SK-N-SH (cell line): ENCODE measurements at regions not wholly inside any gene's neighbourhood (a gene's known extent, or its start where the extent isn't known, plus 50 kb on each side); places are given as distances from the start of the nearest gene placed in this dataset.

ENCODE experiments used
- CTCF ChIA-PET: fragments of 300-600, 350-600 bp; formaldehyde crosslinking; extraction: SDS; loops from one replicate; lab custom pipeline; 2021; lab: Yijun Ruan, JAX
- POLR2A ChIA-PET: fragments of 350-600 bp; sonication (Branson Sonifier 250); formaldehyde crosslinking; extraction: SDS; loops from one replicate; lab custom pipeline; 2020; ENCODE audit warnings: antibody characterized with exemption, inconsistent platforms; lab: Yijun Ruan, JAX
- DNase-seq: peaks from one replicate; pipeline ENCODE4 v3.0.0; 2012
- H2AFZ ChIP-seq: fragments of 200-600 bp; sonication (generic); 2 replicates; pipeline ENCODE4 v1.8.1; 2016; ENCODE audit warnings: antibody characterized with exemption, mild to moderate bottlenecking, low read depth
- H3F3A ChIP-seq: fragments of 200-600 bp; sonication (generic); replicated peaks from 2 replicates; pipeline ENCODE3; 2016; ENCODE audit warnings: antibody characterized with exemption, mild to moderate bottlenecking; ENCODE audit not compliant: insufficient read depth
- H3K27ac ChIP-seq, 2 experiments: fragments of 200-500 bp in 1 of 2; fragments of 200-600 bp in 1 of 2; sonication (Bioruptor generic) in 1 of 2; sonication (generic), shearing (Covaris generic) in 1 of 2; 2 replicates each; pipeline versions ENCODE4 v1.5.1 to v1.6.1; 2014 to 2016; ENCODE audit warnings: low read depth in 2 of 2, inconsistent platforms in 1 of 2, low read length in 1 of 2, mild to moderate bottlenecking in 1 of 2, mixed read lengths in 1 of 2
- H3K27me3 ChIP-seq: fragments of 200-600 bp; sonication (generic), shearing (Covaris generic); 2 replicates; pipeline ENCODE4 v1.6.1; 2016; ENCODE audit warnings: mixed run types; ENCODE audit not compliant: insufficient read depth
- H3K36me3 ChIP-seq, 2 experiments: fragments of 200-500 bp in 1 of 2; fragments of 200-600 bp in 1 of 2; sonication (Bioruptor generic) in 1 of 2; sonication (generic) in 1 of 2; replicated peaks in 1 of 2; 2 replicates each; pipeline versions ENCODE3 to v1.5.1; 2014 to 2016; ENCODE audit warnings: low read length in 1 of 2, mild to moderate bottlenecking in 1 of 2; ENCODE audit not compliant: insufficient read depth in 2 of 2, control insufficient read depth in 1 of 2
- H3K4me1 ChIP-seq, 2 experiments: fragments of 200-500 bp in 1 of 2; fragments of 200-600 bp in 1 of 2; sonication (Bioruptor generic) in 1 of 2; sonication (generic), shearing (Covaris generic) in 1 of 2; 2 replicates each; pipeline versions ENCODE4 v1.5.1 to v1.6.1; 2014 to 2016; ENCODE audit warnings: low read depth in 1 of 2, low read length in 1 of 2, mixed run types in 1 of 2; ENCODE audit not compliant: insufficient read depth in 2 of 2, control insufficient read depth in 1 of 2
- H3K4me2 ChIP-seq: fragments of 200-600 bp; sonication (generic), shearing (Covaris generic); 2 replicates; pipeline ENCODE4 v1.6.1; 2017; ENCODE audit warnings: mixed run types
- H3K4me3 ChIP-seq, 2 experiments: fragments of 200-500 bp in 1 of 2; fragments of 200-600 bp in 1 of 2; sonication (Bioruptor generic) in 1 of 2; sonication (generic), shearing (Covaris generic) in 1 of 2; 2 replicates each; pipeline versions ENCODE4 v1.5.1 to v1.8.1; 2014 to 2016; ENCODE audit warnings: low read depth in 2 of 2, inconsistent platforms in 1 of 2, low read length in 1 of 2, mild to moderate bottlenecking in 1 of 2, mixed read lengths in 1 of 2, moderate library complexity in 1 of 2
- H3K79me2 ChIP-seq: fragments of 200-600 bp; sonication (generic); 2 replicates; pipeline ENCODE4 v1.8.1; 2017; ENCODE audit warnings: mild to moderate bottlenecking; ENCODE audit not compliant: insufficient read depth
- H3K9ac ChIP-seq: fragments of 200-600 bp; sonication (generic); 2 replicates; pipeline ENCODE4 v1.6.1; 2017; ENCODE audit warnings: mixed run types
- H3K9me2 ChIP-seq: fragments of 200-600 bp; sonication (generic); 2 replicates; pipeline ENCODE4 v1.6.1; 2017; ENCODE audit warnings: mixed run types
- H3K9me3 ChIP-seq: fragments of 200-600 bp; sonication (generic); 2 replicates; pipeline ENCODE4 v1.6.1; 2017; ENCODE audit warnings: mixed run types, mild to moderate bottlenecking, moderate library complexity
- H4K20me1 ChIP-seq: fragments of 200-600 bp; sonication (generic); 2 replicates; pipeline ENCODE4 v1.6.1; 2017; ENCODE audit warnings: mild to moderate bottlenecking, mixed run types; ENCODE audit not compliant: insufficient read depth
- SIN3A ChIP-seq: IDR thresholded peaks from 2 replicates; pipeline ENCODE4 v1.6.1; 2012; ENCODE audit warnings: low read depth, mild to moderate bottlenecking, low read length, moderate library complexity, borderline replicate concordance
- WGBS: methylation state at CpG from one replicate; pipeline ENCODE4 v1.1.6; 2017; ENCODE audit warnings: low lambda C conversion rate; 5-methylcytosine and 5-hydroxymethylcytosine counted together
- small RNA-seq, 7 experiments: library from RNA; depleted of rRNA; stranded (forward); fragments of <200 nt; gene quantifications; one replicate each; pipeline ENCODE3, GENCODE V24; 2012

DNA sequence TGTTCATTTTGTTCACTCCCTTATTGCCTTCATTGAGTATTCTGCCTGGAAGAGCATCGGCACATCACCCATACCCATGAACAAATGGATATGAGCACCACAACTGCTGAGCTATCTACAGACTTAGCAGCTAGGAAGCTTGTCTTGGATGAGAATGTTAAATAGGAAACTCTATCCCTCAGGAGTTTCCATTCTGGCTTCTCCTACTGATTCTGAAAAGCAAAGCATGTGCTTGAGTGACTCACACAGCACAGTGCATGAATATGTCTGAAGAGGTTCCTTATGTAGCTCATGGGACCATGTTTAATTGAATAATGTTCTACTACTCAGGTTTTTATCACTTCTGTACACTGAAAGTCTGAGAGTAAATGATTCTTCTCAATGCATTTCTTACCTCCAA lies 57.3 kb upstream of the MXRA5 start:
- TF ChIP-seq SIN3A = no peak
- CTCF ChIA-PET = no interaction called here
- H2AFZ ChIP-seq = no peak overlapping the region
- no peak overlapping the region for H3K27ac ChIP-seq
- H4K20me1 ChIP-seq = no peaks in the 10 kb centered on the region
- H3K4me1 ChIP-seq = no peaks in the 10 kb centered on the region
- no peaks in the 10 kb centered on the region for H3F3A ChIP-seq
- no peak for DNase-seq
- H3K9me3 ChIP-seq = no peaks in the 10 kb centered on the region
- no peak overlapping the region for H3K4me3 ChIP-seq
- H3K9me2 ChIP-seq = no peaks in the 10 kb centered on the region
- POLR2A ChIA-PET = no interaction called here
- 6% methylated on average over 1 of the region's 1 CpG for WGBS
- no peaks in the 10 kb centered on the region for H3K79me2 ChIP-seq
- no peaks in the 10 kb centered on the region for H3K27me3 ChIP-seq
- H3K4me2 ChIP-seq = no peak overlapping the region
- H3K9ac ChIP-seq = no peak overlapping the region
- no peaks in the 10 kb centered on the region for H3K36me3 ChIP-seq

Small RNAs in the stretch of these regions (small RNA-seq; reads per million reads assigned to genes)
- gene SNORA48B = 0 to 1.7 (median 0) reads per million in 7 experiments
